OCI-LY3 (cell line): ENCODE measurements at regions not wholly inside any gene's neighbourhood (a gene's known extent, or its start where the extent isn't known, plus 50 kb on each side); places are given as distances from the start of the nearest gene placed in this dataset.

ENCODE experiments used
- H2AFZ ChIP-seq: fragments of 200-600, 300-600 bp; shearing (Covaris generic); 2 replicates; pipeline ENCODE4 v1.6.0; 2014; ENCODE audit warnings: antibody characterized with exemption, low read depth, low read length
- H3K27ac ChIP-seq: fragments of 200-600, 300-600 bp; sonication (generic); 2 replicates; pipeline ENCODE4 v1.5.1; 2014; ENCODE audit warnings: mild to moderate bottlenecking, low read length, moderate library complexity, mixed read lengths
- H3K27me3 ChIP-seq: fragments of 200-600, 300-600 bp; sonication (generic); 2 replicates; pipeline ENCODE4 v1.6.1; 2014; ENCODE audit warnings: low read depth, low read length, mixed read lengths
- H3K36me3 ChIP-seq: fragments of 200-600, 300-600 bp; sonication (generic); replicated peaks from 2 replicates; pipeline ENCODE3; 2014; ENCODE audit warnings: low read depth, low read length, mixed read lengths
- H3K4me1 ChIP-seq: fragments of 300-600, 200-600 bp; sonication (generic); 2 replicates; pipeline ENCODE4 v1.6.1; 2014; ENCODE audit warnings: low read length, mixed read lengths
- H3K4me2 ChIP-seq: fragments of 200-600, 300-600 bp; sonication (generic); 2 replicates; pipeline ENCODE4 v1.6.1; 2014; ENCODE audit warnings: low read length, mixed read lengths
- H3K4me3 ChIP-seq: fragments of 300-600, 200-600 bp; sonication (generic); 2 replicates; pipeline ENCODE4 v1.5.1; 2014; ENCODE audit warnings: antibody characterized with exemption, mild to moderate bottlenecking, low read length, moderate library complexity
- H3K79me2 ChIP-seq: fragments of 300-600, 200-600 bp; shearing (Covaris generic); 2 replicates; pipeline ENCODE4 v1.6.1; 2014; ENCODE audit warnings: mild to moderate bottlenecking, low read length, mixed read lengths
- H3K9ac ChIP-seq: fragments of 300-600, 200-600 bp; shearing (Covaris generic); 2 replicates; pipeline ENCODE4 v1.6.0; 2014; ENCODE audit warnings: mild to moderate bottlenecking, low read length, moderate library complexity
- H3K9me3 ChIP-seq: fragments of 200-600, 300-600 bp; shearing (Covaris generic); 2 replicates; pipeline ENCODE4 v1.6.1; 2014; ENCODE audit warnings: low read length, mixed read lengths; ENCODE audit not compliant: insufficient read depth
- H4K20me1 ChIP-seq: fragments of 200-600, 300-600 bp; sonication (generic); 2 replicates; pipeline ENCODE4 v1.6.1; 2016; ENCODE audit warnings: low read length, mixed read lengths; ENCODE audit not compliant: insufficient read depth
- EZH2phosphoT487 ChIP-seq: fragments of 200-600 bp; shearing (Covaris generic); IDR thresholded peaks from 2 replicates; pipeline ENCODE4 v1.6.1; 2018; ENCODE audit warnings: antibody characterized with exemption, mixed run types, low read depth
- TF ChIP-seq, protein P1 (sequence below): fragments of 200-600, 300-600 bp; sonication (generic); IDR thresholded peaks from 2 replicates; pipeline ENCODE4 v1.5.1; 2014; ENCODE audit warnings: antibody characterized with exemption, low read length, low read depth

DNA sequence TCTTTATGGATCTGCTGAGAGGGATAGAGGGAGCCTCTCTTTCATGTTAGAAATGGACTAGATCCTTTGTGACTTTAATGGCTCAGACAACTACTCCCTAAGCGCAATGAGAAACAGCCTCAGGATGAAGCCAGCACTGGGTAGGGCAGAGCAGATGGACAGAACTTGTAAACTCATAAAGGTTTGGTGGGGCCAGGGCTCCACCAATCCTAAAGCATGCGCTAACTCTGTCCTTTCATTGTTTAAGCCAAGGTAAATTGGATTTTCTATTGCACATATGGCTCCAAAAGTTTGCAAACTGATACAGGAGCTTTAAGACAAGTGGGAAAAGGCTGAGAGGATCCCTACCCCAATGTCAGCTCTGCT, 178.1 kb upstream of the MEOX2 start:
- Histone ChIP-seq H3K79me2 (no peaks in the 10 kb centered on the region), H3K4me1 (peaks cover 6% of the 10 kb centered on the region), H3K27ac (no peak overlapping the region), H3K36me3 (no peaks in the 10 kb centered on the region), H3K4me2 (no peak overlapping the region), H3K9me3 (no peaks in the 10 kb centered on the region), H4K20me1 (no peaks in the 10 kb centered on the region), H2AFZ (no peak overlapping the region), H3K4me3 (no peak overlapping the region), H3K9ac (no peak overlapping the region), H3K27me3 (no peaks in the 10 kb centered on the region)
- TF ChIP-seq, protein P1, sequence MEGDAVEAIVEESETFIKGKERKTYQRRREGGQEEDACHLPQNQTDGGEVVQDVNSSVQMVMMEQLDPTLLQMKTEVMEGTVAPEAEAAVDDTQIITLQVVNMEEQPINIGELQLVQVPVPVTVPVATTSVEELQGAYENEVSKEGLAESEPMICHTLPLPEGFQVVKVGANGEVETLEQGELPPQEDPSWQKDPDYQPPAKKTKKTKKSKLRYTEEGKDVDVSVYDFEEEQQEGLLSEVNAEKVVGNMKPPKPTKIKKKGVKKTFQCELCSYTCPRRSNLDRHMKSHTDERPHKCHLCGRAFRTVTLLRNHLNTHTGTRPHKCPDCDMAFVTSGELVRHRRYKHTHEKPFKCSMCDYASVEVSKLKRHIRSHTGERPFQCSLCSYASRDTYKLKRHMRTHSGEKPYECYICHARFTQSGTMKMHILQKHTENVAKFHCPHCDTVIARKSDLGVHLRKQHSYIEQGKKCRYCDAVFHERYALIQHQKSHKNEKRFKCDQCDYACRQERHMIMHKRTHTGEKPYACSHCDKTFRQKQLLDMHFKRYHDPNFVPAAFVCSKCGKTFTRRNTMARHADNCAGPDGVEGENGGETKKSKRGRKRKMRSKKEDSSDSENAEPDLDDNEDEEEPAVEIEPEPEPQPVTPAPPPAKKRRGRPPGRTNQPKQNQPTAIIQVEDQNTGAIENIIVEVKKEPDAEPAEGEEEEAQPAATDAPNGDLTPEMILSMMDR: no peak
- no peak for TF ChIP-seq EZH2phosphoT487

DNA sequence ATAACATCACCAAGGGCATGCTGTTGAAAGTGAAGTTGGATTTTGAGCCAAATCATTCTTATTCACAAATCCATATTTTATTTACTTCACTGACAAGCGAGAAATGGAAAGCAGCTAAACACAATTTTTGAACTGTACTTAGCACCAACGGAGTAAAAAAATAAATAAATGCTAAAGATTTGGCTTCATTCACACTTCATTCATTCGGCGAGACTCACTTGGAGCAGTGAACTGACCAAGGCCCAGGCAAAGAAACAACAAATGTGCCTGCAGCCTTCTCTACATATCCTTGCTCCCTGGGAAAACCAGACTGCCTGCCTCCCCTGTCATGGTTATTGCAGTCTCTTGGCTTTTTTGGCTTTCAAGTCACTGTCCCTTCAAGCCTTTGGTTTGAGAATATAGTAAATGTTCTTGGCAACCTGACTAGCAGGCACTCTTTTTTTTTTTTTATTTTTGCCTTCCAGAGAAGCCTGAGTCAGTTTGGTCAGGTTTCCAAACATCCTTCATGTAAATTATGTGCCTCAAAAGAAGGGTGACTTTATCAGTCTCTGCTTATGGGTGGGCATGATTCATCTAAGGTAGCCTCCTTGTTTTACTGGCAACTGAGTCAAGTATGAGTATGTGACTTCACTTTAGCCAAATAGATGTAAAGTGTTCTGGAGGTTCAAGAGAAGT, 177.6 kb upstream of the MEOX2 start:
- Histone ChIP-seq H3K9me3 (no peaks in the 10 kb centered on the region), H3K36me3 (no peaks in the 10 kb centered on the region), H3K79me2 (no peaks in the 10 kb centered on the region), H3K27ac (no peak overlapping the region), H3K27me3 (no peaks in the 10 kb centered on the region), H3K4me1 (peaks cover 6% of the 10 kb centered on the region), H3K9ac (no peak overlapping the region), H2AFZ (no peak overlapping the region), H4K20me1 (no peaks in the 10 kb centered on the region), H3K4me3 (no peak overlapping the region), H3K4me2 (no peak overlapping the region)
- TF ChIP-seq, protein P1: no peak
- TF ChIP-seq EZH2phosphoT487: no peak

DNA sequence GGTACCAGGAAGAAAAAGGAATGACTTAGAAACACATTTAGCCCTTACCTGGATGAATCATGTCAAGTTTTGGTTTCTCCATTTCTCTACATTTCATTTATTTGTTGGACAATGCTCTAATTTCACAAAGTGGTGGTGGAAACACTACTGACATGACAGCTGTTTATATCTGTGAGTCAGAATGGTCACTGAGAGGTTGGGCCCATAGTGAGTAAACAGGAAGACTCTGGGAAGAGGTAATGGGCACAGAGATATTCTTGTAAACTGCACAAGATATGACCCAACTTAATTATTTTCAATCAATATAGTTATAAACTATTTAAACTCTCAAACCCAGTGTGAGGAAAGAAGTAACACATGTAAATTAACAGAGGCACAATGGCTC, 176.3 kb upstream of the MEOX2 start:
- Histone ChIP-seq H3K27me3 (no peaks in the 10 kb centered on the region), H3K9me3 (no peaks in the 10 kb centered on the region), H3K79me2 (no peaks in the 10 kb centered on the region), H3K4me1 (peaks cover 6% of the 10 kb centered on the region), H2AFZ (no peak overlapping the region), H3K9ac (no peak overlapping the region), H3K4me2 (no peak overlapping the region), H3K36me3 (no peaks in the 10 kb centered on the region), H3K27ac (no peak overlapping the region), H3K4me3 (no peak overlapping the region), H4K20me1 (no peaks in the 10 kb centered on the region)
- TF ChIP-seq EZH2phosphoT487: no peak
- TF ChIP-seq, protein P1: no peak

DNA sequence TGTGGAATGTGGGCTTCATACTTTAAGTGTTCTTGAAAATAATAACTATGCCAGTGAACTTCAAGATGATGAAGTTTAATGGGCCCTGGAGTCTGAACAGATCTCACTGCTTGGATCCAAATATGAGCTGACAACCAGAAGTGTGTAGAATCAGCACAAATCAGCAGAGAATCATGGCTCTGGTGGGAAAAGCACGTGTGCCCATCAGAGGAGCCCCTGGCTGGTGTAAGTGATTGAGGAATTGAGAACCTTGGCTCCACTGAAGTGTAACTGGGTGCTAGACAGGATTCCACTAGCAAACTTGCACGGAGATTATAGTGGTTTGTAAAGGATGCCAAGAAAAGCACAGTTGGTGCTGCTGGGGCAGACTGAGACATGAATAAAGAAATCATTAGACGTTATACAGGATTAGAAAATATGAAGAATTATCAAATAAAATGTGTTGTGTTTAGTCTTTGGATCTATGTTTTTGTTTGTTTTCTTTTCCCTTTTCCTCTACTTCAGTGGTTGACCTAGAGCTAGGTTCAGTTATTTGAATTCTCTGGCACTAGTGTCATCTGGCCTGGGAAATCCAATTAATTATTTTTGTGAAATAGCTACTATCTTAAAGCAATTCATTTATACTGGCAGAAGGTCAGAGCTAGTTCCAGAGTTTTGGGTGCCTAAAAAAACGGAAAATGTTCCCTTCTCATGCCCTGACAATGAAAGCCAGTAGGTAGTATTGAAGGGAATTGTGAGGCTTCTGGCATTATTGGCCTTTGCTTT, 175.7 kb upstream of the MEOX2 start:
- H3K27me3 ChIP-seq: no peaks in the 10 kb centered on the region
- no peaks in the 10 kb centered on the region for H3K9me3 ChIP-seq

More for the DNA sequence above, 175.7 kb upstream of the MEOX2 start:
- no peak for TF ChIP-seq EZH2phosphoT487
- TF ChIP-seq, protein P1: no peak
- peak overlapping the region; percentile 45; the same call in 1 of the 2 replicates for H2AFZ ChIP-seq
- H3K36me3 ChIP-seq: no peaks in the 10 kb centered on the region
- H3K79me2 ChIP-seq: no peaks in the 10 kb centered on the region
- peaks cover 6% of the 10 kb centered on the region for H3K4me1 ChIP-seq
- no peak overlapping the region for H3K27ac ChIP-seq
- no peaks in the 10 kb centered on the region for H4K20me1 ChIP-seq
- H3K9ac ChIP-seq: no peak overlapping the region
- no peak overlapping the region for H3K4me2 ChIP-seq
- H3K4me3 ChIP-seq: no peak overlapping the region
